GM12892 (cell line): ENCODE measurements at regions not wholly inside any gene's neighbourhood (a gene's known extent, or its start where the extent isn't known, plus 50 kb on each side); places are given as distances from the start of the nearest gene placed in this dataset.

Experiments
- POLR2A ChIP-seq: IDR thresholded peaks from 2 replicates; pipeline ENCODE4 v1.6.1; 2011; ENCODE audit warnings: low read depth, low read length, control low read depth
- POLR2AphosphoS5 ChIP-seq: IDR thresholded peaks from 2 replicates; pipeline ENCODE4 v1.6.1; 2011; ENCODE audit warnings: low read depth, low read length, control low read depth

DNA sequence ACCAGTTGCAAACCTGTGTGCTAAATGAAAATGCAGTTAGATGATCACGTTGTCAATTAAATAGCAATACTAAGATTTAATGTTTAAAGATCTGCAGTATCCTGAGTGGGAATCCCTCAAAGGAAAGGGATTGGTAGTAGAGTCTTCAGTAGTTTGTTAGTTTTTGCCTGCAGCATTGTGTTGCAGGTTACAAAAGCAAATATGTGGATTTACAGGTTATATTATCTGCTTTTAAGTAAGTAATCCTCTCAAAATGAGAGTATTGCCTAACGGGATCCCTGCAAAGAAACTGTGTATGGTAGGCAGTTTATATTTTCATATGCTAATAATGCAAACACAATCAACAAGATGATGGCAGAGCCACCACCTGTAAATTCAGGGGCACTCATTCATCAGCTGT is 72.2 kb upstream of the OSBPL8 start:
- no peak for TF ChIP-seq POLR2AphosphoS5
- TF ChIP-seq POLR2A, result no peak
